D721Med (cell line): ENCODE measurements at regions not wholly inside any gene's neighbourhood (a gene's known extent, or its start where the extent isn't known, plus 50 kb on each side); places are given as distances from the start of the nearest gene placed in this dataset.

Experiments used
- DNase-seq: peaks from one replicate; pipeline ENCODE4 v3.0.0; 2011; ENCODE audit warnings: low spot score; ENCODE audit not compliant: insufficient read length
- FAIRE-seq: peaks from 2 replicates; lab custom pipeline; 2011; peaks lifted over from hg19 to GRCh38; lab: Jason Lieb, UNC
- CTCF ChIP-seq: IDR thresholded peaks from 2 replicates; pipeline ENCODE4 v1.5.1; 2012; ENCODE audit warnings: mild to moderate bottlenecking, control low read depth; ENCODE audit not compliant: insufficient read depth; ENCODE audit errors: missing control alignments

GRCh38 chr3:187952849-187953248, 201.1 kb upstream of the LPP start:
- no peak for TF ChIP-seq CTCF
- FAIRE-seq, result no peak
- no peak for DNase-seq

- TF ChIP-seq CTCF, result no peak
- DNase-seq, result no peak
- no peak for FAIRE-seq
Measured at GRCh38 chr3:187954516-187954872, 199.5 kb upstream of the LPP start.

GRCh38 chr3:187954873-187955586, 198.9 kb upstream of the LPP start:
- no peak for FAIRE-seq
- DNase-seq, result no peak
- TF ChIP-seq CTCF, result no peak

GRCh38 chr3:187955587-187955952, 198.4 kb upstream of the LPP start:
- FAIRE-seq (no peak), DNase-seq (no peak)
- no peak for TF ChIP-seq CTCF

GRCh38 chr3:187957165-187957581, 196.8 kb upstream of the LPP start:
- no peak for DNase-seq
- FAIRE-seq, result no peak
- no peak for TF ChIP-seq CTCF

- no peak for FAIRE-seq
- DNase-seq, result no peak
Measured at GRCh38 chr3:187957582-187957981, 196.4 kb upstream of the LPP start.

More at GRCh38 chr3:187957582-187957981, 196.4 kb upstream of the LPP start:
- TF ChIP-seq CTCF, result no peak
